ENCODE measurements at regions not wholly inside any gene's neighbourhood (a gene's known extent, or its start where the extent isn't known, plus 50 kb on each side); places are given as distances from the start of the nearest gene placed in this dataset.

DNA sequence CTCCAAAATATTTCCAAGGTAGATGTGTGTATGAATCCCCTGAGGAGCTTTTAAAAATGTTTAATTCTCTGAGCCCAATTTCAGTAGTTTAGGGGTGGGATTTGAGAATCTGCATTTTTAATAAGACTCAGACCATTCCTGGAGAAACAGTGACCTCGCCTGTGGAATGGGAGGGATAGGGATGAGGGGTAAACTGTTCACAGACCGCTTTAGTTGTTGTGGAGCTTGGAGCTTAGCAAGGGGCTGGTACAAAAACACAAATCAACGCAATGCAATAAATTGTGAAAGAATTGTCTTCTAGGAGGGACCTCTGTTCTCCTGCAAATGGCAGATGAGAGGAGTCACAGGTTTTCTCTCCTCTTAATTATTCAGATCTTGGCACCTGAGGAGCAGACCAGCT, 239.3 kb upstream of the SULF2 start:
- TF ChIP-seq YY1 (IDR thresholded peaks at IDR 0.05; ENCODE audit: insufficient read depth, insufficient read length) (no peak), ZNF274 (IDR thresholded peaks at IDR 0.05; ENCODE audit: low read depth, low read length) (no peak), SUZ12 (IDR thresholded peaks at IDR 0.05; ENCODE audit: extremely low read depth, insufficient read depth, insufficient read length) (no peak)
